Astrocyte (in vitro differentiated cells and primary cell): ENCODE measurements at regions not wholly inside any gene's neighbourhood (a gene's known extent, or its start where the extent isn't known, plus 50 kb on each side); places are given as distances from the start of the nearest gene placed in this dataset.
"Not testable (repeated sequence)": the region's sequence is repeated elsewhere in the genome, so short reads cannot be mapped to it uniquely, and the experiment has no call there.

Experiments used
- DNase-seq: peaks from one replicate; pipeline ENCODE4 v3.0.0-alpha.2; 2010; ENCODE audit warnings: low read depth
- FAIRE-seq: peaks from 2 replicates; lab custom pipeline; 2011; peaks lifted over from hg19 to GRCh38; lab: Jason Lieb, UNC
- H2AFZ ChIP-seq: 2 replicates; pipeline ENCODE4 v1.6.0; 2012; ENCODE audit warnings: low read depth, low read length, inconsistent platforms
- H3K27ac ChIP-seq: 2 replicates; pipeline ENCODE4 v1.5.1; 2011; ENCODE audit warnings: low read depth, low read length, inconsistent platforms
- H3K27me3 ChIP-seq: 2 replicates; pipeline ENCODE4 v1.6.0; 2011; ENCODE audit warnings: low read length, inconsistent platforms; ENCODE audit not compliant: insufficient read depth
- H3K36me3 ChIP-seq: 2 replicates; pipeline ENCODE4 v1.5.1; 2011; ENCODE audit warnings: low read length, inconsistent platforms; ENCODE audit not compliant: insufficient read depth
- H3K4me1 ChIP-seq: 2 replicates; pipeline ENCODE4 v1.5.1; 2011; ENCODE audit warnings: low read length, inconsistent platforms; ENCODE audit not compliant: insufficient read depth
- H3K4me2 ChIP-seq: 2 replicates; pipeline ENCODE4 v1.6.0; 2012; ENCODE audit warnings: low read length, inconsistent platforms
- H3K4me3 ChIP-seq: 2 replicates; pipeline ENCODE4 v1.5.1; 2011; ENCODE audit warnings: low read depth, mild to moderate bottlenecking, low read length, inconsistent platforms; ENCODE audit not compliant: insufficient read depth
- H3K79me2 ChIP-seq: 2 replicates; pipeline ENCODE4 v1.6.0; 2012; ENCODE audit warnings: mild to moderate bottlenecking, low read length, inconsistent platforms; ENCODE audit not compliant: insufficient read depth
- H3K9ac ChIP-seq: 2 replicates; pipeline ENCODE4 v1.6.0; 2012; ENCODE audit warnings: mild to moderate bottlenecking, low read length, inconsistent platforms
- H3K9me3 ChIP-seq: 2 replicates; pipeline ENCODE4 v1.5.1; 2012; ENCODE audit warnings: low read depth, mild to moderate bottlenecking, low read length, inconsistent platforms; ENCODE audit not compliant: insufficient read depth
- H4K20me1 ChIP-seq: 2 replicates; pipeline ENCODE4 v1.6.0; 2012; ENCODE audit warnings: low read length, inconsistent platforms; ENCODE audit not compliant: insufficient read depth
- H3K27ac Mint-ChIP-seq: one replicate; pipeline ENCODE4 v1.8.0; 2021; ENCODE audit warnings: mild to moderate bottlenecking, mixed read lengths; ENCODE audit not compliant: unreplicated experiment
- H3K27me3 Mint-ChIP-seq: one replicate; pipeline ENCODE4 v1.8.0; 2021; ENCODE audit warnings: low read depth, mixed read lengths; ENCODE audit not compliant: unreplicated experiment
- H3K36me3 Mint-ChIP-seq: one replicate; pipeline ENCODE4 v1.8.0; 2021; ENCODE audit warnings: low read depth, mixed read lengths; ENCODE audit not compliant: unreplicated experiment
- H3K4me1 Mint-ChIP-seq: one replicate; pipeline ENCODE4 v1.8.0; 2021; ENCODE audit warnings: low read depth, mixed read lengths; ENCODE audit not compliant: unreplicated experiment
- H3K4me3 Mint-ChIP-seq: one replicate; pipeline ENCODE4 v1.8.0; 2021; ENCODE audit warnings: mild to moderate bottlenecking, moderate library complexity, mixed read lengths; ENCODE audit not compliant: unreplicated experiment
- H3K9me3 Mint-ChIP-seq: one replicate; pipeline ENCODE4 v1.8.0; 2021; ENCODE audit warnings: mild to moderate bottlenecking, mixed read lengths; ENCODE audit not compliant: unreplicated experiment
- CTCF ChIP-seq: IDR thresholded peaks from 2 replicates; pipeline ENCODE4 v1.5.1; 2011; ENCODE audit warnings: low read depth, mild to moderate bottlenecking, inconsistent platforms, low read length, moderate library complexity; ENCODE audit not compliant: insufficient read depth
- EZH2 ChIP-seq: IDR thresholded peaks from 2 replicates; pipeline ENCODE4 v1.6.1; 2012; ENCODE audit warnings: mild to moderate bottlenecking, low read length, inconsistent platforms; ENCODE audit not compliant: insufficient read depth

GRCh38 chr6:168238159-168238909, 81.2 kb downstream of the DACT2 start:
- H3K9me3 ChIP-seq = no peaks in the 10 kb centered on the region
- H3K27me3 Mint-ChIP-seq = peaks cover 36% of the 10 kb centered on the region
- no peak overlapping the region for H3K27ac Mint-ChIP-seq
- H3K36me3 Mint-ChIP-seq = no peaks in the 10 kb centered on the region
- no peak overlapping the region for H3K4me3 Mint-ChIP-seq
- no peak overlapping the region for H3K4me3 ChIP-seq
- no peaks in the 10 kb centered on the region for H3K79me2 ChIP-seq
- no peak for TF ChIP-seq CTCF
- TF ChIP-seq EZH2 = no peak
- no peaks in the 10 kb centered on the region for H3K36me3 ChIP-seq
- no peaks in the 10 kb centered on the region for H3K9me3 Mint-ChIP-seq
- no peak overlapping the region for H3K9ac ChIP-seq
- peaks cover 9% of the 10 kb centered on the region for H3K4me1 Mint-ChIP-seq
- no peaks in the 10 kb centered on the region for H3K27me3 ChIP-seq
- FAIRE-seq = no peak
- no peaks in the 10 kb centered on the region for H4K20me1 ChIP-seq
- H3K4me2 ChIP-seq = no peak overlapping the region
- peak overlapping the region; percentile 26 for H2AFZ ChIP-seq
- no peak overlapping the region for H3K27ac ChIP-seq
- H3K4me1 ChIP-seq = no peaks in the 10 kb centered on the region
- no peak for DNase-seq

GRCh38 chr6:168233875-168234213, 85.7 kb downstream of the DACT2 start:
- DNase-seq, H3K4me2 ChIP-seq, H3K9me3 Mint-ChIP-seq, H3K9ac ChIP-seq, H3K36me3 ChIP-seq, H3K27ac Mint-ChIP-seq, H3K4me3 Mint-ChIP-seq, H3K27ac ChIP-seq, H3K36me3 Mint-ChIP-seq, H2AFZ ChIP-seq, H3K4me1 ChIP-seq, H3K27me3 ChIP-seq, H4K20me1 ChIP-seq, H3K4me1 Mint-ChIP-seq, FAIRE-seq, H3K79me2 ChIP-seq, H3K9me3 ChIP-seq, H3K4me3 ChIP-seq: not testable (repeated sequence)
- H3K27me3 Mint-ChIP-seq = peaks cover 26% of the 10 kb centered on the region

- TF ChIP-seq CTCF (no peak), EZH2 (no peak)
- no peak for DNase-seq
- no peak for FAIRE-seq
Measured at GRCh38 chr6:168232989-168233874, 86.3 kb downstream of the DACT2 start.

More at GRCh38 chr6:168232989-168233874, 86.3 kb downstream of the DACT2 start:
- Histone ChIP-seq H3K4me2 (no peak overlapping the region), H3K27me3 (peaks cover 7% of the 10 kb centered on the region), H3K9ac (no peak overlapping the region), H3K9me3 (peaks cover 4% of the 10 kb centered on the region), H3K27ac (no peak overlapping the region), H3K36me3 (no peaks in the 10 kb centered on the region), H3K79me2 (no peaks in the 10 kb centered on the region), H3K4me1 (no peaks in the 10 kb centered on the region), H4K20me1 (no peaks in the 10 kb centered on the region), H2AFZ (no peak overlapping the region), H3K4me3 (no peak overlapping the region)
- no peak overlapping the region for H3K4me3 Mint-ChIP-seq
- H3K36me3 Mint-ChIP-seq = no peaks in the 10 kb centered on the region
- peaks cover 30% of the 10 kb centered on the region for H3K27me3 Mint-ChIP-seq
- no peaks in the 10 kb centered on the region for H3K4me1 Mint-ChIP-seq
- no peaks in the 10 kb centered on the region for H3K9me3 Mint-ChIP-seq
- H3K27ac Mint-ChIP-seq = no peak overlapping the region
